ENCODE measurements at regions not wholly inside any gene's neighbourhood (a gene's known extent, or its start where the extent isn't known, plus 50 kb on each side); places are given as distances from the start of the nearest gene placed in this dataset.

DNA sequence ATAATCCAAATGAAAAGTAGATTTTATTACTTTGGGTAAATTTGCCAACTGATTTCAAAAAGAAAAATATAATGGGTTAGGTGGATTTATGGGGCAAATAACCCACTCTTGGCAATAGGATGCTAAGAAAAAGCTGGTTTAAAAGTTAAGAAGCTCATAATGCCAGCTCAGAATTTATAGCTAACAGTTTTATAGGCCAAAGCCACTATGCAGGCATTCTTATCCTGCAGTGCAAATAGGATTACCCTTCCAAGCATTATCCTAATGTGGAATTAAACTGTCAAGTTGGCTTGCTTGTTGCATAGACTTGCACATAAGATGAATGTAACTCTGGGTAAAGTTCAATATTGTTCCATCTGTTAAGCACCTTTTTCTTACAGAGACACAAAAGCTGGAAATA is 703.0 kb downstream of the PCDH18 start:
- TF ChIP-seq POLR2AphosphoS5 (IDR thresholded peaks at IDR 0.05; ENCODE audit: low read depth), result no peak
- no peak for TF ChIP-seq SPI1 (IDR thresholded peaks at IDR 0.05; ENCODE audit: borderline replicate concordance, low read depth)
- TF ChIP-seq GABPA (IDR thresholded peaks at IDR 0.05; ENCODE audit: low read depth), result no peak
- TF ChIP-seq, protein P1, sequence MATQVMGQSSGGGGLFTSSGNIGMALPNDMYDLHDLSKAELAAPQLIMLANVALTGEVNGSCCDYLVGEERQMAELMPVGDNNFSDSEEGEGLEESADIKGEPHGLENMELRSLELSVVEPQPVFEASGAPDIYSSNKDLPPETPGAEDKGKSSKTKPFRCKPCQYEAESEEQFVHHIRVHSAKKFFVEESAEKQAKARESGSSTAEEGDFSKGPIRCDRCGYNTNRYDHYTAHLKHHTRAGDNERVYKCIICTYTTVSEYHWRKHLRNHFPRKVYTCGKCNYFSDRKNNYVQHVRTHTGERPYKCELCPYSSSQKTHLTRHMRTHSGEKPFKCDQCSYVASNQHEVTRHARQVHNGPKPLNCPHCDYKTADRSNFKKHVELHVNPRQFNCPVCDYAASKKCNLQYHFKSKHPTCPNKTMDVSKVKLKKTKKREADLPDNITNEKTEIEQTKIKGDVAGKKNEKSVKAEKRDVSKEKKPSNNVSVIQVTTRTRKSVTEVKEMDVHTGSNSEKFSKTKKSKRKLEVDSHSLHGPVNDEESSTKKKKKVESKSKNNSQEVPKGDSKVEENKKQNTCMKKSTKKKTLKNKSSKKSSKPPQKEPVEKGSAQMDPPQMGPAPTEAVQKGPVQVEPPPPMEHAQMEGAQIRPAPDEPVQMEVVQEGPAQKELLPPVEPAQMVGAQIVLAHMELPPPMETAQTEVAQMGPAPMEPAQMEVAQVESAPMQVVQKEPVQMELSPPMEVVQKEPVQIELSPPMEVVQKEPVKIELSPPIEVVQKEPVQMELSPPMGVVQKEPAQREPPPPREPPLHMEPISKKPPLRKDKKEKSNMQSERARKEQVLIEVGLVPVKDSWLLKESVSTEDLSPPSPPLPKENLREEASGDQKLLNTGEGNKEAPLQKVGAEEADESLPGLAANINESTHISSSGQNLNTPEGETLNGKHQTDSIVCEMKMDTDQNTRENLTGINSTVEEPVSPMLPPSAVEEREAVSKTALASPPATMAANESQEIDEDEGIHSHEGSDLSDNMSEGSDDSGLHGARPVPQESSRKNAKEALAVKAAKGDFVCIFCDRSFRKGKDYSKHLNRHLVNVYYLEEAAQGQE (IDR thresholded peaks at IDR 0.05; ENCODE audit: insufficient replicate concordance, low read depth), result no peak
- TF ChIP-seq, protein P2, sequence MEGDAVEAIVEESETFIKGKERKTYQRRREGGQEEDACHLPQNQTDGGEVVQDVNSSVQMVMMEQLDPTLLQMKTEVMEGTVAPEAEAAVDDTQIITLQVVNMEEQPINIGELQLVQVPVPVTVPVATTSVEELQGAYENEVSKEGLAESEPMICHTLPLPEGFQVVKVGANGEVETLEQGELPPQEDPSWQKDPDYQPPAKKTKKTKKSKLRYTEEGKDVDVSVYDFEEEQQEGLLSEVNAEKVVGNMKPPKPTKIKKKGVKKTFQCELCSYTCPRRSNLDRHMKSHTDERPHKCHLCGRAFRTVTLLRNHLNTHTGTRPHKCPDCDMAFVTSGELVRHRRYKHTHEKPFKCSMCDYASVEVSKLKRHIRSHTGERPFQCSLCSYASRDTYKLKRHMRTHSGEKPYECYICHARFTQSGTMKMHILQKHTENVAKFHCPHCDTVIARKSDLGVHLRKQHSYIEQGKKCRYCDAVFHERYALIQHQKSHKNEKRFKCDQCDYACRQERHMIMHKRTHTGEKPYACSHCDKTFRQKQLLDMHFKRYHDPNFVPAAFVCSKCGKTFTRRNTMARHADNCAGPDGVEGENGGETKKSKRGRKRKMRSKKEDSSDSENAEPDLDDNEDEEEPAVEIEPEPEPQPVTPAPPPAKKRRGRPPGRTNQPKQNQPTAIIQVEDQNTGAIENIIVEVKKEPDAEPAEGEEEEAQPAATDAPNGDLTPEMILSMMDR (IDR thresholded peaks at IDR 0.05; ENCODE audit: insufficient read depth, low read length), result no peak
- no peak overlapping the region for H3K27ac ChIP-seq (replicated peaks)
- H3K27me3 ChIP-seq (ENCODE audit: insufficient read depth, poor library complexity, severe bottlenecking), result no peaks in the 10 kb centered on the region
- no peak overlapping the region for H3K4me3 ChIP-seq (replicated peaks; ENCODE audit: insufficient read depth, low read length)
- no peak for DNase-seq (ENCODE audit: low read depth in 1 of 2, low spot score in 1 of 2)

DNA sequence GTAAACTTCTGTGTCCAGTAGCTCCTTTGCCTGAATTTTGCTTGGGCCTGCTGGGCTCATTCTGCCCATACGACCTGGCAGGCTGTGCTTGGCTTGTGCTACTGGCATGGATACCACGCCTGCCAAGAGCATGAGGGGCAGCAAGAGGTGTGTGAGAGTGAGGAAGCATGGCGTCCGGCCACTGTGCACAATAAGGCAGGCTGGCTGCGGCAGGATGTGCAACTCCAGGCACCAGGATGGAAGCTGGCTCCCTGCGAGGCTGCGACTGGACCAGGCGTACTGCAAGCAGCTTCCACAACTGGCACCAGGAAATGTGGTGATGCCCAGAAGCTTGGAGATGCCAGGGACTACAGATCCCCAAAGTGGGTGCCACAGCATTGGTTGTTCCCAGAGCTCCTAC is 709.3 kb downstream of the PCDH18 start:
- no peaks in the 10 kb centered on the region for H3K27me3 ChIP-seq (ENCODE audit: insufficient read depth, poor library complexity, severe bottlenecking)
- TF ChIP-seq SPI1 (IDR thresholded peaks at IDR 0.05; ENCODE audit: borderline replicate concordance, low read depth), result no peak
- TF ChIP-seq, protein P1 (IDR thresholded peaks at IDR 0.05; ENCODE audit: insufficient replicate concordance, low read depth), result no peak
- TF ChIP-seq POLR2AphosphoS5 (IDR thresholded peaks at IDR 0.05; ENCODE audit: low read depth), result no peak
- no peak for TF ChIP-seq GABPA (IDR thresholded peaks at IDR 0.05; ENCODE audit: low read depth)
- TF ChIP-seq, protein P2 (IDR thresholded peaks at IDR 0.05; ENCODE audit: insufficient read depth, low read length), result no peak

DNA sequence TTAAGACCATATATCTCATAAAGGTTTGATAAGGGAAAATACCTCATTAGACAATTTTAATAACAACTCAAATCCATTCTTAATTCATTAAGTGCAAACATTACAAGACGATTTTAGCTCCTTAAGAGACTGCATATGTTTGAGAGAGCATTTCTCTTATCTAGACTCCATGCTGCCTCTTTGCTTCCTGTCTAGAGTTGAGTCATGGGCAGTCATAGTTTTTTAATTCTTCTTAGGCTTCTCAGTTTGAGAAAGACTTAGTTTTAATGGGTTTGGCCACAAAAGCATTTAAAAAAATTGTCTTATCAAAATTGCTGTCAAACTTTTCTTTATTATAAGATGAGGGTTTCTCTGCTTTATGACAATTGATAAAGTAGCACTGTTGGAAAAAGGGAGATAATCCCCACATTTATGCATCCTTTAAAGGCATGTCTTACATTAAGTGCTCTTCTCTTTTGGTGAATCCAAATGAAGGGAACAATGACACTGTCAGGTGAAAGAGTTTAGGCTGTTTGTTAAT is 713.4 kb downstream of the PCDH18 start:
- TF ChIP-seq, protein P2 (IDR thresholded peaks at IDR 0.05; ENCODE audit: insufficient read depth, low read length), result no peak
- TF ChIP-seq SPI1 (IDR thresholded peaks at IDR 0.05; ENCODE audit: borderline replicate concordance, low read depth), result no peak
- TF ChIP-seq, protein P1 (IDR thresholded peaks at IDR 0.05; ENCODE audit: insufficient replicate concordance, low read depth), result no peak
- no peak for TF ChIP-seq POLR2AphosphoS5 (IDR thresholded peaks at IDR 0.05; ENCODE audit: low read depth)
- no peak for TF ChIP-seq GABPA (IDR thresholded peaks at IDR 0.05; ENCODE audit: low read depth)
- DNase-seq (ENCODE audit: low read depth in 1 of 2, low spot score in 1 of 2), result no peak
- H3K4me3 ChIP-seq (replicated peaks; ENCODE audit: insufficient read depth, low read length), result no peak overlapping the region
- no peaks in the 10 kb centered on the region for H3K27me3 ChIP-seq (ENCODE audit: insufficient read depth, poor library complexity, severe bottlenecking)
- H3K27ac ChIP-seq (replicated peaks), result no peak overlapping the region

More for the DNA sequence above, 709.3 kb downstream of the PCDH18 start:
- no peak overlapping the region for H3K4me3 ChIP-seq (replicated peaks; ENCODE audit: insufficient read depth, low read length)
- no peak overlapping the region for H3K27ac ChIP-seq (replicated peaks)
- no peak for DNase-seq (ENCODE audit: low read depth in 1 of 2, low spot score in 1 of 2)

Measured in HL-60 (cell line).